Endothelial cell of umbilical vein (primary cell): ENCODE measurements at regions not wholly inside any gene's neighbourhood (a gene's known extent, or its start where the extent isn't known, plus 50 kb on each side); places are given as distances from the start of the nearest gene placed in this dataset.
"Not testable (repeated sequence)": the region's sequence is repeated elsewhere in the genome, so short reads cannot be mapped to it uniquely, and the experiment has no call there.

Source experiments
- BruUV-seq: library from RNA; stranded (reverse); fragments of 400-500 nt; replicated peaks from 2 replicates; lab custom pipeline; 2021; lab: Mats Ljungman, UMichigan
- CTCF ChIA-PET: fragments of 300-600, 350-600 bp; sonication (Branson Sonifier 250); formaldehyde crosslinking; loops from one replicate; lab custom pipeline; 2021; ENCODE audit warnings: antibody characterized with exemption, inconsistent platforms; lab: Charles Lee
- POLR2A ChIA-PET: fragments of 300-600, 350-600 bp; sonication (Branson Sonifier 250); formaldehyde crosslinking; loops from one replicate; lab custom pipeline; 2021; ENCODE audit warnings: antibody characterized with exemption, inconsistent platforms; lab: Charles Lee
- DNase-seq: peaks from one replicate; pipeline ENCODE4 v3.0.0-alpha.2; 2011; ENCODE audit warnings: low read depth, low spot score
- FAIRE-seq: peaks from 2 replicates; lab custom pipeline; 2011; peaks lifted over from hg19 to GRCh38; lab: Jason Lieb, UNC
- H2AFZ ChIP-seq: 2 replicates; pipeline ENCODE4 v1.6.0; 2012; ENCODE audit warnings: low read depth, low read length, control low read depth, inconsistent platforms
- H3K27ac ChIP-seq: 2 replicates; pipeline ENCODE4 v1.5.1; 2011; ENCODE audit warnings: low read depth, mild to moderate bottlenecking, control low read depth, low read length, moderate library complexity; ENCODE audit not compliant: insufficient read depth
- H3K27me3 ChIP-seq, 2 experiments: 2 replicates each; pipeline versions ENCODE4 v1.6.0 to v1.6.1; 2011; ENCODE audit warnings: low read length in 2 of 2, mixed read lengths in 1 of 2; ENCODE audit not compliant: control insufficient read depth in 2 of 2, insufficient read depth in 2 of 2
- H3K36me3 ChIP-seq, 2 experiments: 2 replicates in 1 of 2; 3 replicates in 1 of 2; pipeline ENCODE4 v1.5.1; 2011; ENCODE audit warnings: low read length in 2 of 2, mild to moderate bottlenecking in 1 of 2, moderate library complexity in 1 of 2; ENCODE audit not compliant: control insufficient read depth in 2 of 2, insufficient read depth in 2 of 2; ENCODE audit errors: extremely low read depth in 1 of 2
- H3K4me1 ChIP-seq: 3 replicates; pipeline ENCODE4 v1.5.1; 2011; ENCODE audit warnings: mild to moderate bottlenecking, low read length; ENCODE audit not compliant: control insufficient read depth, insufficient read depth; ENCODE audit errors: extremely low read depth
- H3K4me2 ChIP-seq: 2 replicates; pipeline ENCODE4 v1.6.1; 2011; ENCODE audit warnings: low read length, control low read depth, mixed read lengths; ENCODE audit not compliant: insufficient read depth
- H3K4me3 ChIP-seq, 3 experiments: fragments of 200-600 bp in 1 of 3; sonication (generic), shearing (Covaris generic) in 1 of 3; replicated peaks in 1 of 3; 2 replicates each; pipeline ENCODE4 v1.5.1; 2011 to 2016; ENCODE audit warnings: control low read depth in 3 of 3, low read length in 3 of 3, mild to moderate bottlenecking in 2 of 3, inconsistent platforms in 1 of 3, low read depth in 1 of 3, moderate library complexity in 1 of 3; ENCODE audit not compliant: insufficient read depth in 1 of 3
- H3K79me2 ChIP-seq: 2 replicates; pipeline ENCODE4 v1.6.0; 2012; ENCODE audit warnings: low read length, inconsistent platforms; ENCODE audit not compliant: control insufficient read depth, insufficient read depth
- H3K9ac ChIP-seq: replicated peaks from 2 replicates; pipeline ENCODE3; 2011; ENCODE audit warnings: low read length, control low read depth; ENCODE audit not compliant: insufficient read depth; ENCODE audit errors: extremely low read depth
- H3K9me1 ChIP-seq: replicated peaks from 3 replicates; pipeline ENCODE4 v1.6.0; 2011; ENCODE audit warnings: mild to moderate bottlenecking, low read length; ENCODE audit not compliant: control insufficient read depth, insufficient read depth; ENCODE audit errors: extremely low read depth
- H3K9me3 ChIP-seq: replicated peaks from 2 replicates; pipeline ENCODE4 v1.5.1; 2012; ENCODE audit warnings: low read length, inconsistent platforms; ENCODE audit not compliant: control insufficient read depth, insufficient read depth
- H4K20me1 ChIP-seq: replicated peaks from 2 replicates; pipeline ENCODE3; 2011; ENCODE audit warnings: mild to moderate bottlenecking, low read length; ENCODE audit not compliant: control insufficient read depth, insufficient read depth; ENCODE audit errors: extremely low read depth
- EZH2 ChIP-seq: IDR thresholded peaks from 2 replicates; pipeline ENCODE4 v1.6.1; 2012; ENCODE audit warnings: borderline replicate concordance, low read depth, mild to moderate bottlenecking, moderate library complexity, low read length, inconsistent platforms; ENCODE audit not compliant: severe bottlenecking
- FOS ChIP-seq: IDR thresholded peaks from 2 replicates; pipeline ENCODE4 v1.6.1; 2011; ENCODE audit warnings: mild to moderate bottlenecking, low read length, moderate library complexity, borderline replicate concordance; ENCODE audit not compliant: insufficient read depth
- GATA2 ChIP-seq: IDR thresholded peaks from 2 replicates; pipeline ENCODE4 v1.7.0; 2011; ENCODE audit warnings: low read depth, mild to moderate bottlenecking, moderate library complexity, mixed read lengths, low read length; ENCODE audit not compliant: insufficient read length, insufficient read depth
- JUN ChIP-seq: IDR thresholded peaks from 2 replicates; pipeline ENCODE4 v1.6.1; 2011; ENCODE audit warnings: borderline replicate concordance, low read depth; ENCODE audit not compliant: insufficient read length, insufficient read depth
- MAX ChIP-seq: IDR thresholded peaks from 2 replicates; pipeline ENCODE4 v1.6.1; 2011; ENCODE audit not compliant: insufficient read depth, insufficient read length
- MYC ChIP-seq: IDR thresholded peaks from one replicate; pipeline ENCODE4 v1.6.1; 2011; ENCODE audit warnings: mild to moderate bottlenecking, low read depth, low read length
- POLR2A ChIP-seq: IDR thresholded peaks from 2 replicates; pipeline ENCODE4 v1.6.1; 2012; ENCODE audit warnings: low read depth, mild to moderate bottlenecking, control low read depth, low read length
- POLR2AphosphoS5 ChIP-seq: IDR thresholded peaks from 2 replicates; pipeline ENCODE4 v1.6.1; 2012; ENCODE audit warnings: low read depth, mild to moderate bottlenecking, control low read depth, low read length, moderate library complexity; ENCODE audit not compliant: insufficient read depth
- dilution Hi-C: fragments of 300-500 bp; cut with MboI; formaldehyde crosslinking; loops from one replicate; pipeline ENCODE4 v1.15.0; 2019; ENCODE audit warnings: low sequenced_read_pairs; ENCODE audit not compliant: extremely low pct_ligation_motif_present
- intact Hi-C: fragments of 100-400 bp; cut with micrococcal nuclease; formaldehyde crosslinking; loops from one replicate; pipeline ENCODE4 v1.10.0; 2022
- TF ChIP-seq, protein P1 (sequence below), 2 donors: IDR thresholded peaks; 1 replicate in 1 of 2; 2 replicates in 1 of 2; pipeline ENCODE4 v1.5.1; 2011; ENCODE audit warnings: low read length in 2 of 2, mild to moderate bottlenecking in 2 of 2, moderate library complexity in 2 of 2, control low read depth in 1 of 2, inconsistent platforms in 1 of 2, low read depth in 1 of 2; ENCODE audit not compliant: insufficient read depth in 1 of 2; ENCODE audit errors: extremely low read depth in 1 of 2

GRCh38 chr7:24449416-24449815 lies 123.8 kb upstream of the PALS2 start:
- H3K9ac ChIP-seq, H3K4me1 ChIP-seq, H3K27ac ChIP-seq, intact Hi-C loops, H3K4me2 ChIP-seq, FAIRE-seq, H3K4me3 ChIP-seq, H2AFZ ChIP-seq, CTCF ChIA-PET, POLR2A ChIA-PET, H4K20me1 ChIP-seq, H3K27me3 ChIP-seq, dilution Hi-C loops, H3K79me2 ChIP-seq, H3K9me1 ChIP-seq, H3K9me3 ChIP-seq, H3K36me3 ChIP-seq, DNase-seq, BruUV-seq: not testable (repeated sequence)

DNA sequence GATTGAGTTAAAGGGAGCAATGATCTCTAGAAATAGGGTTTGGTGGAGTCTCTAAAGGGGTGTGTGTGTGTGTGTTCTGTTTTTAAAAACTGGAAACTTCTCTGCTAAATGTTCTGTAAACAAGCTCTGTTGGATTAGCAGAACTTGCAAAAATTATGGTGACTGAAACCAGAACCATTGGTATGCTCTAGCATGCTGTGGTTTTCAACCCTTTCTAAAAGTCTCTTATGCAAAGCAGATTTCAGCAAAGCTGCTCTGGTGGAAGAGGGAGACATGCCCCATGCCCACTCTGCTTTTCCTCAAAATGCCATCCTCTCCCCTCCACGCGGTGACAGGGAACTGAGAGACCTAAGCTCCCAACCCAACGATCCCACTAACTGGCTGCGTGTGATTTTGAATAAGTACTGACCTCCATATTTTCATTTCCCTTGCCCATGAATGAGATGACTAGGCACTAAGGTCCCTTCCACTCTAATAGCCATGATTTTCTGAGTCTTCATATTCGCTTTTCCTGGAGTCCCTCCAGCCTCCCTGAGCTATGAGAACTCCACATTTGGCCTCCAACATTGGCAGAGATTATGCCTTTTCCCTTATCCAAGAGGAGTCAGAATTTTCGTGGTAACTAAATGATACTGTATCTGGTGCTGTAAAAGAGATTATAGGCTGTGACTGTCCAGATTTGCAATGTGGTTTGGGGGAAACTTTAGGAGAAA lies 117.3 kb upstream of the PALS2 start:
- FAIRE-seq (no peak), DNase-seq (no peak)
- Histone ChIP-seq H3K9ac (no peak overlapping the region), H3K27ac (no peak overlapping the region), H3K9me1 (no peaks in the 10 kb centered on the region), H3K4me1 (no peaks in the 10 kb centered on the region), H3K79me2 (no peaks in the 10 kb centered on the region), H3K36me3 (no peaks in the 10 kb centered on the region), H4K20me1 (no peaks in the 10 kb centered on the region), H3K4me2 (no peak overlapping the region), H2AFZ (no peak overlapping the region), H3K9me3 (no peaks in the 10 kb centered on the region), H3K27me3 (no peaks in the 10 kb centered on the region), H3K4me3 (no peak overlapping the region)
- ChIA-PET CTCF (no interaction called here), POLR2A (no interaction called here)
- intact Hi-C loops: no loop called here
- dilution Hi-C loops: no loop called here
- TF ChIP-seq POLR2AphosphoS5 (no peak), FOS (no peak), MAX (no peak), JUN (no peak), MYC (no peak), GATA2 (no peak), POLR2A (no peak), EZH2 (no peak)
- TF ChIP-seq, protein P1, sequence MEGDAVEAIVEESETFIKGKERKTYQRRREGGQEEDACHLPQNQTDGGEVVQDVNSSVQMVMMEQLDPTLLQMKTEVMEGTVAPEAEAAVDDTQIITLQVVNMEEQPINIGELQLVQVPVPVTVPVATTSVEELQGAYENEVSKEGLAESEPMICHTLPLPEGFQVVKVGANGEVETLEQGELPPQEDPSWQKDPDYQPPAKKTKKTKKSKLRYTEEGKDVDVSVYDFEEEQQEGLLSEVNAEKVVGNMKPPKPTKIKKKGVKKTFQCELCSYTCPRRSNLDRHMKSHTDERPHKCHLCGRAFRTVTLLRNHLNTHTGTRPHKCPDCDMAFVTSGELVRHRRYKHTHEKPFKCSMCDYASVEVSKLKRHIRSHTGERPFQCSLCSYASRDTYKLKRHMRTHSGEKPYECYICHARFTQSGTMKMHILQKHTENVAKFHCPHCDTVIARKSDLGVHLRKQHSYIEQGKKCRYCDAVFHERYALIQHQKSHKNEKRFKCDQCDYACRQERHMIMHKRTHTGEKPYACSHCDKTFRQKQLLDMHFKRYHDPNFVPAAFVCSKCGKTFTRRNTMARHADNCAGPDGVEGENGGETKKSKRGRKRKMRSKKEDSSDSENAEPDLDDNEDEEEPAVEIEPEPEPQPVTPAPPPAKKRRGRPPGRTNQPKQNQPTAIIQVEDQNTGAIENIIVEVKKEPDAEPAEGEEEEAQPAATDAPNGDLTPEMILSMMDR (IDR thresholded peaks at IDR 0.05; ENCODE audit: extremely low read depth in 1 of 2, insufficient read depth in 1 of 2, low read depth in 1 of 2, low read length in 2 of 2): no peak
- no TSS peak for BruUV-seq
